GM12801 (cell line): ENCODE measurements at regions not wholly inside any gene's neighbourhood (a gene's known extent, or its start where the extent isn't known, plus 50 kb on each side); places are given as distances from the start of the nearest gene placed in this dataset.

Experiments
- CTCF ChIP-seq: IDR thresholded peaks from one replicate; pipeline ENCODE4 v1.5.1; 2011; ENCODE audit warnings: control low read depth; ENCODE audit not compliant: insufficient read length; ENCODE audit errors: extremely low read depth

- no peak for TF ChIP-seq CTCF
Measured at GRCh38 chr3:17972030-17972429, 229.6 kb upstream of the TBC1D5 start.

DNA sequence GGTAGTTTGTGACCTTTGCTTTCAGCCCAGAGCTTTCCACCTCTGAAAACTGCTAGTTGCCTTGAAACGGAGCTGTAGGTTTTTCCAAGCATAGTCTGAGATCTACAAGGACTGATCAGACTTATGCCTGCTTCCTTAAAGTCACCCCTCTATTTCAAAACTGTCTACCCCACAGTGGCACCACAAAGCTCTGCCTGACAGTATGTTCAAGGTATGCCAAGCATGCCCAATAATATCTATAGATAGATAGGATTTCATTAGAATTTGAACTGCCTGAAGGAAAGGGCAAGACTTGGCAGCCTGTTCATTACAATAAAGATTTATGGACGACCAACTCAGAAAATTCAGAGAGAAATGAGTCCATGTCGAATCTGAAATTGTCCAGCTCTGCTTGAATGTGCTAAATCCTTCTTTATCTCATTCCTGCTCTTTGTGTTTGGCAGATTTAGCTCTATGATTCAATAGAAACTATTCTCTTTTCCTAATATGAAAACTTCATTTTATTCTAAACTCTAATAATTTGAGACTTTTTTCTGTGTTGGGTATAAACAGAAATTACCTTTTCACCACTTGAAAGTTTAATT lies 227.6 kb upstream of the TBC1D5 start:
- TF ChIP-seq CTCF = no peak

- no peak for TF ChIP-seq CTCF
Measured at GRCh38 chr3:17969244-17969643, 226.8 kb upstream of the TBC1D5 start.

- no peak for TF ChIP-seq CTCF
Measured at GRCh38 chr3:17967953-17968607, 225.6 kb upstream of the TBC1D5 start.

GRCh38 chr3:17967111-17967510 lies 224.7 kb upstream of the TBC1D5 start:
- no peak for TF ChIP-seq CTCF

- no peak for TF ChIP-seq CTCF
Measured at GRCh38 chr3:17965331-17965730, 222.9 kb upstream of the TBC1D5 start.

- TF ChIP-seq CTCF = no peak
Measured at GRCh38 chr3:17964108-17964507, 221.7 kb upstream of the TBC1D5 start.

GRCh38 chr3:17955411-17955810 lies 213.0 kb upstream of the TBC1D5 start:
- no peak for TF ChIP-seq CTCF
